Kidney (tissue), 13 donors: ENCODE measurements at regions not wholly inside any gene's neighbourhood (a gene's known extent, or its start where the extent isn't known, plus 50 kb on each side); places are given as distances from the start of the nearest gene placed in this dataset.
"Not testable (repeated sequence)": the region's sequence is repeated elsewhere in the genome, so short reads cannot be mapped to it uniquely, and the experiment has no call there.

Experiments
- DNase-seq, 5 donors: peaks; one replicate each; pipeline ENCODE4 v3.0.0-alpha.2; 2013 to 2020
- FAIRE-seq: peaks from 2 replicates; lab custom pipeline; 2012; peaks lifted over from hg19 to GRCh38; lab: Jason Lieb, UNC
- H3K27ac ChIP-seq, 2 donors: one replicate each; pipeline ENCODE4 v1.7.0; 2013; ENCODE audit warnings: low read depth in 2 of 2, low read length in 2 of 2, inconsistent platforms in 1 of 2
- H3K27me3 ChIP-seq: one replicate; pipeline ENCODE4 v1.7.1; 2013; ENCODE audit warnings: low read length, inconsistent platforms; ENCODE audit not compliant: control insufficient read depth, insufficient read depth
- H3K36me3 ChIP-seq, 3 donors: one replicate each; pipeline versions ENCODE4 v1.7.0 to v1.7.1; 2013; ENCODE audit warnings: low read length in 3 of 3, control low read depth in 1 of 3, inconsistent platforms in 1 of 3; ENCODE audit not compliant: insufficient read depth in 3 of 3, control insufficient read depth in 2 of 3
- H3K4me1 ChIP-seq, 3 donors: one replicate each; pipeline versions ENCODE4 v1.7.0 to v1.7.1; 2013; ENCODE audit warnings: low read length in 3 of 3, inconsistent platforms in 1 of 3, low read depth in 1 of 3; ENCODE audit not compliant: control insufficient read depth in 2 of 3, insufficient read depth in 2 of 3
- H3K4me3 ChIP-seq, 3 donors: one replicate each; pipeline versions ENCODE4 v1.7.0 to v1.8.1; 2013; ENCODE audit warnings: low read length in 3 of 3, control low read depth in 1 of 3, inconsistent platforms in 1 of 3
- H3K9ac ChIP-seq, 3 donors: one replicate each; pipeline versions ENCODE4 v1.7.0 to v1.7.1; 2013; ENCODE audit warnings: low read length in 3 of 3, control low read depth in 1 of 3, inconsistent platforms in 1 of 3
- H3K9me3 ChIP-seq, 3 donors: one replicate each; pipeline versions ENCODE4 v1.7.0 to v1.7.1; 2013; ENCODE audit warnings: low read length in 3 of 3, control low read depth in 1 of 3, inconsistent platforms in 1 of 3; ENCODE audit not compliant: control insufficient read depth in 2 of 3, insufficient read depth in 1 of 3
- CTCF ChIP-seq: IDR thresholded peaks from 3 replicates; pipeline ENCODE4 v1.5.1; 2012; ENCODE audit warnings: mild to moderate bottlenecking, moderate library complexity, borderline replicate concordance; ENCODE audit not compliant: insufficient read depth; ENCODE audit errors: extremely low read depth
- intact Hi-C: fragments of 100-400 bp; cut with DNase I; formaldehyde crosslinking; loops from one replicate; pipeline ENCODE4 v1.11.1; 2022
- donor health status: control.
- donor health status: control.
- donor health status: control.
- donor health status: control.
- donor health status: control.
- donor health status: DM: yes; HTN: yes; CAD: no.
- donor health status: Normal renal cell carcinoma (clear cell type).

- Histone ChIP-seq H3K27me3 (peaks cover 2% of the 10 kb centered on the region), H3K27ac (no peak overlapping the region), H3K9me3 (no peaks in the 10 kb centered on the region), H3K36me3 (no peaks in the 10 kb centered on the region), H3K9ac (no peak overlapping the region), H3K4me3 (no peak overlapping the region), H3K4me1 (no peaks in the 10 kb centered on the region)
- DNase-seq = no peak
- no peak for FAIRE-seq
- intact Hi-C loops = no loop called here
- peak; percentile 3 for TF ChIP-seq CTCF
These were observed 115.1 kb upstream of the PNPLA4 start for GRCh38 chrX:8042304-8042703.

GRCh38 chrX:8039711-8040110 lies 112.5 kb upstream of the PNPLA4 start:
- not testable (repeated sequence) for H3K9me3 ChIP-seq

GRCh38 chrX:8037593-8038348 lies 110.6 kb upstream of the PNPLA4 start:
- no peak overlapping the region for H3K9ac ChIP-seq
- no peak overlapping the region for H3K27ac ChIP-seq
- no peaks in the 10 kb centered on the region for H3K36me3 ChIP-seq
- FAIRE-seq (no peak), DNase-seq (no peak)
- peak overlapping the region in 1 of 3 donors; percentile 33 for H3K4me3 ChIP-seq
- peaks cover 7% of the 10 kb centered on the region for H3K27me3 ChIP-seq
- no peak for TF ChIP-seq CTCF
- H3K9me3 ChIP-seq = no peaks in the 10 kb centered on the region
- H3K4me1 ChIP-seq = peaks cover 0 to 5% (median 0%) of the 10 kb centered on the region in 3 donors
- intact Hi-C loops = no loop called here

More at GRCh38 chrX:8039711-8040110, 112.5 kb upstream of the PNPLA4 start:
- H3K27ac ChIP-seq, H3K4me3 ChIP-seq, H3K4me1 ChIP-seq, DNase-seq, H3K27me3 ChIP-seq, FAIRE-seq, H3K9ac ChIP-seq, intact Hi-C loops, H3K36me3 ChIP-seq: not testable (repeated sequence)

- H3K9me3 ChIP-seq = no peaks in the 10 kb centered on the region
- no peaks in the 10 kb centered on the region for H3K36me3 ChIP-seq
- H3K9ac ChIP-seq = no peak overlapping the region
- H3K4me1 ChIP-seq = peaks cover 0 to 5% (median 0%) of the 10 kb centered on the region in 3 donors
- DNase-seq (no peak), FAIRE-seq (no peak)
- intact Hi-C loops = no loop called here
- no peak overlapping the region for H3K4me3 ChIP-seq
- H3K27me3 ChIP-seq = peaks cover 7% of the 10 kb centered on the region
- H3K27ac ChIP-seq = no peak overlapping the region
- TF ChIP-seq CTCF = no peak
These were observed 109.7 kb upstream of the PNPLA4 start for GRCh38 chrX:8036914-8037313.
